Nephron (organoid): ENCODE measurements at regions not wholly inside any gene's neighbourhood (a gene's known extent, or its start where the extent isn't known, plus 50 kb on each side); places are given as distances from the start of the nearest gene placed in this dataset.

Source experiments
- H3K27ac Mint-ChIP-seq, 3 experiments: 2 replicates each; pipeline ENCODE4 v1.8.0; 2020; ENCODE audit warnings: mixed read lengths in 3 of 3, mild to moderate bottlenecking in 2 of 3, moderate library complexity in 1 of 3
- H3K27me3 Mint-ChIP-seq: 2 replicates; pipeline ENCODE4 v1.8.0; 2021; ENCODE audit warnings: low read depth, mild to moderate bottlenecking, moderate library complexity, mixed read lengths
- H3K36me3 Mint-ChIP-seq: 2 replicates; pipeline ENCODE4 v1.8.0; 2020; ENCODE audit warnings: low read depth, mixed read lengths
- H3K4me1 Mint-ChIP-seq: 2 replicates; pipeline ENCODE4 v1.8.0; 2020; ENCODE audit warnings: mixed read lengths
- H3K4me3 Mint-ChIP-seq, 3 experiments: 2 replicates each; pipeline ENCODE4 v1.8.0; 2020; ENCODE audit warnings: mild to moderate bottlenecking in 3 of 3, mixed read lengths in 3 of 3, moderate library complexity in 2 of 3
- H3K9me3 Mint-ChIP-seq: 2 replicates; pipeline ENCODE4 v1.8.0; 2020; ENCODE audit warnings: mixed read lengths
- CTCF ChIP-seq, 3 experiments: fragments of 200-600 bp; sonication (generic); IDR thresholded peaks; one replicate each; pipeline ENCODE4 v1.5.0; 2021; ENCODE audit warnings: antibody characterized with exemption in 3 of 3; ENCODE audit not compliant: unreplicated experiment in 3 of 3

- Mint-ChIP-seq H3K27ac (peak overlapping the region; percentile 29 to 93 (median 70)), H3K36me3 (no peaks in the 10 kb centered on the region), H3K4me1 (peaks cover 36% of the 10 kb centered on the region), H3K9me3 (no peaks in the 10 kb centered on the region), H3K27me3 (no peaks in the 10 kb centered on the region), H3K4me3 (no peak overlapping the region)
- no peak for TF ChIP-seq CTCF (IDR thresholded peaks at IDR 0.05; ENCODE audit: unreplicated experiment in 3 of 3)
These were observed 51.7 kb upstream of the USP3 start for GRCh38 chr15:63452552-63453136.

- no peak for TF ChIP-seq CTCF (IDR thresholded peaks at IDR 0.05; ENCODE audit: unreplicated experiment in 3 of 3)
- Mint-ChIP-seq H3K4me1 (peaks cover 36% of the 10 kb centered on the region), H3K9me3 (peaks cover 4% of the 10 kb centered on the region), H3K36me3 (no peaks in the 10 kb centered on the region), H3K27me3 (no peaks in the 10 kb centered on the region), H3K27ac (peak overlapping the region; percentile 29 to 93 (median 70)), H3K4me3 (no peak overlapping the region)
These were observed 51.0 kb upstream of the USP3 start for GRCh38 chr15:63453186-63453905.

- Mint-ChIP-seq H3K4me1 (peaks cover 30% of the 10 kb centered on the region), H3K4me3 (no peak overlapping the region), H3K27me3 (no peaks in the 10 kb centered on the region), H3K27ac (no peak overlapping the region), H3K9me3 (peaks cover 7% of the 10 kb centered on the region), H3K36me3 (no peaks in the 10 kb centered on the region)
- no peak for TF ChIP-seq CTCF (IDR thresholded peaks at IDR 0.05; ENCODE audit: unreplicated experiment in 3 of 3)
These were observed 49.7 kb upstream of the USP3 start for GRCh38 chr15:63454503-63455211.
